ENCODE measurements at regions not wholly inside any gene's neighbourhood (a gene's known extent, or its start where the extent isn't known, plus 50 kb on each side); places are given as distances from the start of the nearest gene placed in this dataset.

DNA sequence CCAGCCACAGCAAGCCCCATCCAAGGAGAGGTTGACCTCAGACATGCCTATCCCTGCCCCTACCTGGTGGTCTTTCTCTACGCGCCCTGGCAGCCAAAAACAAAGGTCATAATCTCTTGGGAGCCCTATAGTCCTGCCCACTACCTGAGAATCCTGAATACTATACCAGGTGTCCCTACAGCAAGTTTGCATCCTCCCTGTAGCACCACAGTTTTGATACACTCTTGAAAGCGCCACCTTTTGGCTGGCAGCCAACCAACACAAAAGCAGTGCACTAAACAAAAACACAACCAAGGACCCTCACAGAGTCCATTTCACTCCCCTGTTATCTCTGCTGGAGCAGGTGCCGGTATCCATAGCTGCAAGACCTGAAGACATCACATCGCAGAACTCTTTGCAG lies 523.8 kb upstream of the CPEB2 start:
- peak; percentile 33 for DNase-seq
- Histone ChIP-seq H2BK20ac (ENCODE audit: low read depth, low read length, poor library complexity, severe bottlenecking) (no peak overlapping the region), H2AFZ (ENCODE audit: low read length) (no peak overlapping the region), H2BK5ac (ENCODE audit: insufficient read length, low read length) (no peak overlapping the region), H4K20me1 (ENCODE audit: control insufficient read depth, insufficient read depth, insufficient read length) (no peaks in the 10 kb centered on the region), H4K8ac (replicated peaks; ENCODE audit: insufficient read length, low read depth, low read length) (no peak overlapping the region), H3K79me1 (ENCODE audit: insufficient read depth, low read depth, low read length, poor library complexity, severe bottlenecking) (no peaks in the 10 kb centered on the region), H3T11ph (ENCODE audit: low read length) (no peak overlapping the region), H2BK12ac (ENCODE audit: insufficient read length, low read depth, low read length) (no peak overlapping the region), H4K91ac (ENCODE audit: insufficient read length, low read depth, low read length) (no peak overlapping the region), H2AK5ac (ENCODE audit: insufficient read length, low read length) (no peak overlapping the region), H3K9me3 (ENCODE audit: control insufficient read depth, low read depth, low read length) (no peaks in the 10 kb centered on the region), H4K5ac (ENCODE audit: insufficient read length, low read depth, low read length) (no peak overlapping the region), H3K4ac (ENCODE audit: low read depth, low read length) (no peak overlapping the region), H3K56ac (ENCODE audit: insufficient read length, low read depth, low read length) (no peak overlapping the region), H3K4me1 (ENCODE audit: insufficient read depth, low read length) (no peaks in the 10 kb centered on the region), H3K18ac (ENCODE audit: insufficient read length, low read depth, low read length) (no peak overlapping the region), H3K23me2 (ENCODE audit: insufficient read length, low read depth, low read length, poor library complexity, severe bottlenecking) (no peaks in the 10 kb centered on the region), H2BK120ac (ENCODE audit: low read depth, low read length, poor library complexity, severe bottlenecking) (no peak overlapping the region), H3K27me3 (ENCODE audit: insufficient read depth, low read length) (no peaks in the 10 kb centered on the region), H2BK15ac (ENCODE audit: low read depth, low read length) (no peak overlapping the region), H3K27ac (ENCODE audit: insufficient read length, low read depth, low read length) (no peak overlapping the region), H3K14ac (ENCODE audit: insufficient read depth, low read length) (no peak overlapping the region), H3K79me2 (ENCODE audit: insufficient read depth, low read length) (no peaks in the 10 kb centered on the region), H3K4me2 (ENCODE audit: insufficient read depth, insufficient read length, low read length) (no peak overlapping the region), H3K9ac (ENCODE audit: extremely low read depth, insufficient read length, low read length) (no peak overlapping the region), H3K23ac (ENCODE audit: insufficient read length, low read depth, low read length) (no peak overlapping the region)
- WGBS (ENCODE audit: extremely low coverage, insufficient read length, low lambda C conversion rate) = no CpG with 5 or more reads among the region's 5 CpGs
- TF ChIP-seq, protein P1, sequence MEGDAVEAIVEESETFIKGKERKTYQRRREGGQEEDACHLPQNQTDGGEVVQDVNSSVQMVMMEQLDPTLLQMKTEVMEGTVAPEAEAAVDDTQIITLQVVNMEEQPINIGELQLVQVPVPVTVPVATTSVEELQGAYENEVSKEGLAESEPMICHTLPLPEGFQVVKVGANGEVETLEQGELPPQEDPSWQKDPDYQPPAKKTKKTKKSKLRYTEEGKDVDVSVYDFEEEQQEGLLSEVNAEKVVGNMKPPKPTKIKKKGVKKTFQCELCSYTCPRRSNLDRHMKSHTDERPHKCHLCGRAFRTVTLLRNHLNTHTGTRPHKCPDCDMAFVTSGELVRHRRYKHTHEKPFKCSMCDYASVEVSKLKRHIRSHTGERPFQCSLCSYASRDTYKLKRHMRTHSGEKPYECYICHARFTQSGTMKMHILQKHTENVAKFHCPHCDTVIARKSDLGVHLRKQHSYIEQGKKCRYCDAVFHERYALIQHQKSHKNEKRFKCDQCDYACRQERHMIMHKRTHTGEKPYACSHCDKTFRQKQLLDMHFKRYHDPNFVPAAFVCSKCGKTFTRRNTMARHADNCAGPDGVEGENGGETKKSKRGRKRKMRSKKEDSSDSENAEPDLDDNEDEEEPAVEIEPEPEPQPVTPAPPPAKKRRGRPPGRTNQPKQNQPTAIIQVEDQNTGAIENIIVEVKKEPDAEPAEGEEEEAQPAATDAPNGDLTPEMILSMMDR (conservative IDR thresholded peaks at IDR 0.05) = peak; percentile 32; the same call in 2 of the 3 replicates
- Mint-ChIP-seq H3K27ac (peak overlapping the region in 1 of 3 experiments; percentile 12; a peak in 2 of 7 replicates), H3K36me3 (ENCODE audit: insufficient read depth in 1 of 3, low read depth in 3 of 3) (peaks cover 6 to 12% (median 10%) of the 10 kb centered on the region in 3 experiments; a peak in 6 of 7 replicates), H3K27me3 (ENCODE audit: low read depth) (no peaks in the 10 kb centered on the region), H3K4me3 (no peak overlapping the region), H3K4me1 (peaks cover 6 to 8% of the 10 kb centered on the region in 2 experiments; a peak in 3 of 4 replicates), H3K9me3 (peaks cover 11 to 15% of the 10 kb centered on the region in 2 experiments)

All from H9 (cell line).